ENCODE measurements at regions not wholly inside any gene's neighbourhood (a gene's known extent, or its start where the extent isn't known, plus 50 kb on each side); places are given as distances from the start of the nearest gene placed in this dataset.

- no peak for TF ChIP-seq POLR2A (IDR thresholded peaks at IDR 0.05)
- no peak for TF ChIP-seq POLR2AphosphoS5 (IDR thresholded peaks at IDR 0.05)
These were observed 357.1 kb downstream of the LTN1 start for GRCh38 chr21:28635541-28635940.
